SU-DHL-6 (cell line): ENCODE measurements at regions not wholly inside any gene's neighbourhood (a gene's known extent, or its start where the extent isn't known, plus 50 kb on each side); places are given as distances from the start of the nearest gene placed in this dataset.

Experiments
- CTCF ChIP-seq: fragments of 200-600 bp; sonication (generic); IDR thresholded peaks from one replicate; pipeline ENCODE4 v1.5.1; 2017; ENCODE audit warnings: antibody characterized with exemption, mild to moderate bottlenecking, low read length, moderate library complexity; ENCODE audit not compliant: insufficient read depth, poor library complexity, severe bottlenecking
- EZH2phosphoT487 ChIP-seq: fragments of 200-600 bp; sonication (generic), shearing (Covaris generic); conservative IDR thresholded peaks from 2 replicates; pipeline ENCODE4 v1.6.1; 2018; ENCODE audit warnings: mild to moderate bottlenecking, antibody characterized with exemption, low read length, moderate library complexity, mixed read lengths

DNA sequence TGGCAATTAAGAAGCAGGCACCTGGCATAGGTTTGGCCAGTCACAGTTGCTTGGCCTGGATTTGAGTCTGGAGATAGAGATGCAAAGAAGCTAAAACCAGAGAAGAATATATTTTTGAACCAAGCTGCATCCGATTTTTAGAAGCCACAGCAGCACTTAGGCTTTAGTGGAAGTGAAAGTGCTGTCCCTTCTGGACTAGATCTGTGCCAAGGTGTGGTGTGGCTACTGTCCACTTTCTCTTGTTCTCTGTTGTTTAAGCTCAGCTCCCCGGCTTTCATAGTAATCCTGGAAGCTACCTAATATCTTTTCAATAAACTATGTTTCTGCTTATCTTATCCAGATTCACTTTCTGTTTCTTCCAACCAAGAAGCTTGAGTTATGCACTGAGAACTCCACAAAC lies 183.4 kb upstream of the THRB start:
- TF ChIP-seq CTCF (no peak), EZH2phosphoT487 (no peak)
